ENCODE measurements at regions not wholly inside any gene's neighbourhood (a gene's known extent, or its start where the extent isn't known, plus 50 kb on each side); places are given as distances from the start of the nearest gene placed in this dataset.
"Not testable (repeated sequence)": the region's sequence is repeated elsewhere in the genome, so short reads cannot be mapped to it uniquely, and the experiment has no call there.

DNA sequence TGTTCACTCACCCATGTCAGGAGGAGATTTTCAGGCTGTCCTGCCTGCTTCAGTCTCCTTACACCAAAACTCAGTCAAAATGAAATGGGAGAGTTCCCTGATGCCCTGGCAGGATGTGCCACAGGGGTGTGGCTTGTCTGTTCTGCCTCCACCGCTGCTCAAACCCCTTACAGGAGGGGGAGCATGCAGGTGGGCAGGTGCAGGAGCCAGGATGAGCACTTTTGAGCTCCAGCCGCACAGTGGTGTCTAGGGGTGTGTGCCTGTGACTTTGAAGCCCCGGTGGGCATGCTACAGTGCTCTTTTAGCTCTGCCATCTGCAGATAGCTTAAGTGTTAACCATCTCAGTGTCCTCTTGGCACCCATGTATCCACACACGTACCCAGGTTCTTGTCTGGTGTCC is 71.9 kb upstream of the IPO5 start:
- DNase-seq = no peak

DNA sequence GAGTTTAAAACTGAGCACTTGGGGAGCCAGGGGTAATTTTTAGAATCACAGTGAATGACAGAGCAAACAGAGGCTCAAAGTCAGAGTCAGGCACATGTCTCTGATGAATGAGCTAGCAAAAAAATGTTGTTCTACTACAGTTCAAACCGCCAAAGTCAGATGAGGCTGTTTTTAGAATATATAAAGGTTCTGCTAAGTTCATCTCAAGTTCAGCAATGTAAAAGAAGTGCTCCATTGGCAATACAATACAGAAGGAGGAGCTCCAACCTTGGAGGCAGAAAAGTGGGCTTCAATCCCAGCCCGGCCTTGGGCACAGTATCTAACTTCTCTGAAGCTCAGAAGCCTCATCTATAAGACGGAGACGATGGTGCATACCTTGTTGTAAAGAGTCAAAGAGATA is 70.1 kb upstream of the IPO5 start:
- DNase-seq = no peak

DNA sequence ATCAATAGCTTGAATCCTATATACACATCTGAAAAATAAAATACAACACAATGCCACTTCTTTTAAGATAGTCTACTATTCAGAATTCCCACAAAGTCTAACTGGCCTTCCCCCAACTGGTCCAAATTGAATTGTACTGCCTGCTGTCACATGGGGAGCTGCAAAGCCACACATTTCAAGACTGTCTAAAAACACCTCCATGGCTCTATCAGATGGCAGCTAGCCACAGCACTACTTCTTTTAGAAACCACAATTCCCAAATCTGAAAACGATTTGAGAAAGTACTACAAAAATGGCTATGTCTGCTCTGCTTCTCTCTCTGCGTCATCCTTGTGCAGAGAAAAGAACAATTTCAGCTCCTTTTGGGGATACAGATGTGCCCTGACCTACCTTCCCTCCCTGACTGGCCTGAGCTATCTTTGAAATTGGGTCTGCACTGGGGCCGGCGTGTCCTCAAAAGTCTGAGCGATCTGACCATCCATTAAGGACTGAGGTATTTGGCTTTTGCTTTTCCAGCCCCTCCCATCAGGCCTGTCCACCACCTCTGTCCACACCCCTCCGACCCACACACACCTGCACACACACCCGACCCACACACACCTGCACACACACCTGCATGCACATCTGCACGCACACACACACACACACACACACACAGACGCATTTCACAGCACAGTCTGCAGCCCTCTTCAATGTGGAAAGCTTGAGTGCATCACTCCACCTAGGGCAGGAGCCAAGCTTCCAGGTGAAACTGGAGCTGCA is 68.6 kb upstream of the IPO5 start:
- no peak for DNase-seq

DNA sequence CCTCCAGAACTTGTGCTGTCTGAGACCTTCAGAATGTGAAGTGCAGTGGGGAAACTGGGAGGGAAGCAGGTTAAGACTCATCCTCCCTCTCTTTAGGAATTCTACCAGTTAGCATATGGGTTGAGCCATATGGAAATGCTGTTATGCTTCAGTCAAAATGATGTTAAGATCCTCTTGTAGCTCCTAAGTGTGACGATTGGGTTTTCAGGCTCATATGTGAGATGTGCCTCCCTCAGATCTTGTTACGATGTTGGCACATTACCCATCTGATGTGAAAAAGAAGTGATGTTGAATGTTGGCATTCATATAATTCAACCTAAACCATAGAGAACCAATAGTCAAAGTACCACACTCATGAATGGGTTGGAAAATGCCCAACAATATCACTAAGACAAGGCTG is 67.8 kb upstream of the IPO5 start:
- DNase-seq = no peak

DNA sequence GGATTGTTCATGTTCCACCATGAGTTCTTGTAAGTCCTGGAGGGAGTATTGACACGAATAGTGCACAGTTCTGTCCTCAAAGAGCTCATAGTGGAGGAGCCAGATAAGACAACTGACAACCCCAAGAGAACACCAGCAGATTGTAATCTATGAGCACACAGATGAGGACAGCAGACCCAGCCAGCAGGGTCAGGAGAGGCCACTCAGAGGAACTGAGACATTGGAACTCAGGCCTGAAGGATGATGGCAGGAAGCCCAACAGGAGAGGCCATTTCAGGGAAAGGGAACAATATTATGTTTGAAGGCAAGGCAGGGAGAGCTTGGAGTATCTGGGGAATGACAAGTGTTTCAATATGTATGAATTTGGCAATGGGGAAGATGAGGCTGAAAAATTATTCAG is 63.7 kb upstream of the IPO5 start:
- DNase-seq = no peak

DNA sequence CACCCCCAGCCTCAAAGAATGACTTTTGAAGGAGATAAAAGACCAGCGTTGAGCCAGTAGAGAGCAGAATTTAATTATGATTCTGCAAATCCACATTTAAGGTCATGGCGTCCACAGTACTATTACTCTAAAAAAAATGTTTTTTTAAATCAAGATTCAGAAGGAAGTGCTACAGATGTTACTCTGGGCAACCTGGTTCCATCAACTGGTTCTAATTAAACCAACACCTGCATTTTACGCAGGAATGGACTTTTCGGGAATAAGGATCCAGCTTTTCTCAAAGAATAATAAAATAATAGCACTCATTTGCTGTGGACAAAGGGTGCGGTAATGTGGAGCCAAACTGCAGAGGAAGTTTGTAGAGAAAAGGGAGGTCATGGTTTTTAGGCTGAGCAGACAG is 62.9 kb upstream of the IPO5 start:
- no peak for DNase-seq

DNA sequence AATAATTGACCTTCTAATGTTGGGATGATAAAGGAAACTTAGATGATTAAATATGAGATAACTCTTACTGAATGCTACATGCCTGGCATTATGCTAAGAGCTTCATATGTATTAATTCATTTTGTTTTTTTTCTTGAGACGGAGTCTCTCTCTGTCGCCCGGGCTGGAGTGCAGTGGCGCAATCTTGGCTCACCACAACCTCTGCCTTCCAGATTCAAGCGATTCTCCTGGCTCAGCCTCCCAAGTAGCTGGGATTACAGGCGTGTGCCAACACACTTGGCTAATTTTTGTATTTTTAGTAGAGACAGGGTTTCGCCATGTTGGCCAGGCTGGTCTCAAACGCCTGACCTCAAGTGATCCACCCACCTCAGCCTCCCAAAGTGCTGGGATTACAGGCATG is 61.5 kb upstream of the IPO5 start:
- DNase-seq = not testable (repeated sequence)

DNA sequence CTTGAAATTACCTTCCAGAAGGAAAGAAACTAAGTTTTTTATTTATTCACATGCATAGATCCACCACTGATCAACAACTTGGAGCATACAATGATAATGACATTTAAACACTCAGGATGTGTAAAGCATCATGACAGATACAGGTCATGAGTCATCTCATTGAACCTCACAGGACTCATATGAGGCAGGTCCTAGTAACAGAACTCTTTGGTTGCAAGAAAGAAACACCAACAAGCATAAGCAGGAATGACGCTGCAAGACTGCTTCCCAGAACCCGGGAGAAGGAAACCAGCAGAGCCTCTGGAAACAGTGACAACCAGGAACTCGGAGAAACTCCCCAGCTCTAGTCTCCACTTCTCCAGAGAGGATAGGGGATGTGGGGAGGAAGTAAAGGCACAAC is 60.8 kb upstream of the IPO5 start:
- no peak for DNase-seq

DNA sequence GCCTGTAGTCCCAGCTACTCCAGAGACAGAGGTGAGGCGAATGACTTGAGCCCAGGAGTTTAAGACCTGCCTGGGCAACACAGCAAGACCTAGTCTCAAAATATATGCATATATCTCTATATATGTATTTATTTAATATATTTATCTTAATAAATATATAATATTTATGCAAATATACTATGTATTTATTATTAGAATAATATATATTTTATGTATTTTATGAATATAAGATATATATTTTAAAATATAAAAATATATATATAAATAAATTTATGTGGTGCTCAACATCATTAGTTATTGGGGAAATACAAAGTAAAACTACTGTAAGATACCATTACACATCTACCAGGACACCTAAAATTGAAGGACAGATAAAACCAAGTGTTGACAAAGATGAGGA is 58.1 kb upstream of the IPO5 start:
- no peak for DNase-seq

DNA sequence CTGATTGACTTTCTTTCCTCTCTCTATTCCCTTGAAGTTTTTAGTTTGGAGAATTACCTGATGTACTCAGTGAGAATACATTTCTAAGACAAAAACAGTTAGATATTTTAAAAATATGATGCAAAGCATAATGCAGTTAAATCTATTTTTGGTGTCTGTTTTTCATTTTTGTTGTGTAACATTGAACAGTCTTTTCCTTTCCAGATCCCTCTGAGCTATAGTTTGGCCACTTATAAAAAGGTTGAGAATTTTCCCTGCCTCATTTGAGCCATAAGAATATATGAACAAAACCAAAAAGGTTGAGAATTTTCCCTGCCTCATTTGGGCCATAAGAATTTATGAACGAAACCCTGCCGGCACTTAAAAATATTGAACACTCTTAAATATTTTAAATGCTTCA is 57.0 kb upstream of the IPO5 start:
- no peak for DNase-seq

DNA sequence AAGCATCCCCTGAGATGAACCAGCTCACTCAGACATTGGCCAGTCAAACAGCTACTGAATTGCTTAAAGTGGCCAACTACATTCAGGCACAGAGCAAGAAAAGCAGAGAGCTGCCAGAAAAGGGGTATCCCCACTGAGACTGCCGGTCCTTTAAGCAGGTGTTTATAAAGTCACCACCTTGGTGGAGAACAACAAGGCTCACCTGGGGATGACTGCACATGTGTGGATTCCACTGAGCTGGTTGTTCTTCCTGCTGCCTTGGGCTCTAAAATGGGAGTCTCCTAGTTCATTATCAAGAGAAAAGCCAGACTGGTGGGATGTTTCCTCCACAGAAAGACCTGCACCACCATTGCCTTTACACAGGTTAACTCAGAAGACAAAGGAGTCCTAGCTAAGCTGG is 51.8 kb upstream of the IPO5 start:
- DNase-seq = no peak
